Inflammatory macrophage treated with lipopolysaccharide for 1 hour (primary cell): ENCODE measurements at regions not wholly inside any gene's neighbourhood (a gene's known extent, or its start where the extent isn't known, plus 50 kb on each side); places are given as distances from the start of the nearest gene placed in this dataset.
"Not testable (repeated sequence)": the region's sequence is repeated elsewhere in the genome, so short reads cannot be mapped to it uniquely, and the experiment has no call there.

Experiments
- DNase-seq, 2 donors: peaks; one replicate each; pipeline ENCODE4 v3.0.0-alpha.2; 2020 to 2022

GRCh38 chr10:57482259-57482658, 785.4 kb downstream of the IPMK start:
- no peak for DNase-seq

- no peak for DNase-seq
Measured at GRCh38 chr10:57472823-57473619, 794.7 kb downstream of the IPMK start.

- no peak for DNase-seq
Measured at GRCh38 chr10:57468894-57469432, 798.7 kb downstream of the IPMK start.

- no peak for DNase-seq
Measured at GRCh38 chr10:57465155-57465554, 802.5 kb downstream of the IPMK start.

GRCh38 chr10:57460540-57460939, 807.2 kb downstream of the IPMK start:
- no peak for DNase-seq

GRCh38 chr10:57457972-57458512, 809.7 kb downstream of the IPMK start:
- DNase-seq: no peak

GRCh38 chr10:57430376-57430775, 837.3 kb downstream of the IPMK start:
- no peak for DNase-seq

GRCh38 chr10:57420881-57421280, 846.8 kb downstream of the IPMK start:
- no peak for DNase-seq

GRCh38 chr10:57418476-57418875, 849.2 kb downstream of the IPMK start:
- DNase-seq: no peak

- no peak for DNase-seq
Measured at GRCh38 chr10:57395923-57396322, 871.8 kb downstream of the IPMK start.

- DNase-seq: no peak
Measured at GRCh38 chr10:57367412-57367811, 900.3 kb downstream of the IPMK start.

- DNase-seq: no peak
Measured at GRCh38 chr10:57362811-57363210, 904.9 kb downstream of the IPMK start.

- DNase-seq: no peak
Measured at GRCh38 chr10:57353403-57354003, 914.2 kb downstream of the IPMK start.

- no peak for DNase-seq
Measured at GRCh38 chr10:57351076-57351475, 916.6 kb downstream of the IPMK start.

- DNase-seq: no peak
Measured at GRCh38 chr10:57341294-57341693, 926.4 kb downstream of the IPMK start.

- peak; percentile 11 to 56 for DNase-seq
Measured at GRCh38 chr10:57338823-57339558, 928.7 kb downstream of the IPMK start.

- no peak for DNase-seq
Measured at GRCh38 chr10:57336865-57337264, 930.8 kb downstream of the IPMK start.

GRCh38 chr10:57336341-57336740, 931.4 kb downstream of the IPMK start:
- no peak for DNase-seq

GRCh38 chr10:57334523-57334922, 933.2 kb downstream of the IPMK start:
- DNase-seq: no peak

GRCh38 chr10:57333880-57334279, 933.8 kb downstream of the IPMK start:
- DNase-seq: no peak

GRCh38 chr10:57321400-57321854, 946.3 kb downstream of the IPMK start:
- DNase-seq: not testable (repeated sequence)

- no peak for DNase-seq
Measured at GRCh38 chr10:57320416-57320815, 947.3 kb downstream of the IPMK start.

GRCh38 chr10:57314046-57314445, 953.0 kb upstream of the ZWINT start:
- DNase-seq: no peak
